ENCODE measurements at regions not wholly inside any gene's neighbourhood (a gene's known extent, or its start where the extent isn't known, plus 50 kb on each side); places are given as distances from the start of the nearest gene placed in this dataset.

GRCh38 chr10:120121768-120122167, 229.2 kb downstream of the SEC23IP start:
- Histone ChIP-seq H4K5ac (ENCODE audit: insufficient read length, low read depth, low read length) (no peak overlapping the region), H3K14ac (ENCODE audit: insufficient read depth, low read length) (no peak overlapping the region), H3K23ac (ENCODE audit: insufficient read length, low read depth, low read length) (no peak overlapping the region), H3K79me2 (ENCODE audit: insufficient read depth, low read length) (no peaks in the 10 kb centered on the region), H3K79me1 (ENCODE audit: insufficient read depth, low read depth, low read length, poor library complexity, severe bottlenecking) (no peaks in the 10 kb centered on the region), H2BK120ac (ENCODE audit: low read depth, low read length, poor library complexity, severe bottlenecking) (no peak overlapping the region), H3K4me2 (ENCODE audit: insufficient read depth, insufficient read length, low read length) (no peak overlapping the region), H2BK20ac (ENCODE audit: low read depth, low read length, poor library complexity, severe bottlenecking) (no peak overlapping the region), H4K8ac (replicated peaks; ENCODE audit: insufficient read length, low read depth, low read length) (no peak overlapping the region), H3K27ac (ENCODE audit: insufficient read length, low read depth, low read length) (no peak overlapping the region), H2BK5ac (ENCODE audit: insufficient read length, low read length) (no peak overlapping the region), H2BK15ac (ENCODE audit: low read depth, low read length) (no peak overlapping the region), H3K23me2 (ENCODE audit: insufficient read length, low read depth, low read length, poor library complexity, severe bottlenecking) (no peaks in the 10 kb centered on the region), H2AFZ (ENCODE audit: low read length) (no peak overlapping the region), H3K27me3 (ENCODE audit: insufficient read depth, low read length) (no peaks in the 10 kb centered on the region), H3K4ac (ENCODE audit: low read depth, low read length) (no peak overlapping the region), H4K20me1 (ENCODE audit: control insufficient read depth, insufficient read depth, insufficient read length) (no peaks in the 10 kb centered on the region), H2BK12ac (ENCODE audit: insufficient read length, low read depth, low read length) (no peak overlapping the region), H3K56ac (ENCODE audit: insufficient read length, low read depth, low read length) (no peak overlapping the region), H2AK5ac (ENCODE audit: insufficient read length, low read length) (no peak overlapping the region), H3T11ph (ENCODE audit: low read length) (no peak overlapping the region), H3K4me1 (ENCODE audit: insufficient read depth, low read length) (no peaks in the 10 kb centered on the region; the same call in 1 of the 2 replicates), H3K18ac (ENCODE audit: insufficient read length, low read depth, low read length) (no peak overlapping the region), H3K9ac (ENCODE audit: extremely low read depth, insufficient read length, low read length) (no peak overlapping the region), H4K91ac (ENCODE audit: insufficient read length, low read depth, low read length) (no peak overlapping the region), H3K9me3 (ENCODE audit: control insufficient read depth, low read depth, low read length) (no peaks in the 10 kb centered on the region)
- no peak for DNase-seq
- H3K4me1 Mint-ChIP-seq, result peaks cover 14 to 20% of the 10 kb centered on the region in 2 experiments
- H3K27me3 Mint-ChIP-seq (ENCODE audit: low read depth), result no peaks in the 10 kb centered on the region
- WGBS (ENCODE audit: extremely low coverage, insufficient read length, low lambda C conversion rate), result no CpG with 5 or more reads among the region's 1 CpG
- peaks cover 0 to 6% of the 10 kb centered on the region in 2 experiments; a peak in 3 of 5 replicates for H3K9me3 Mint-ChIP-seq
- H3K4me3 Mint-ChIP-seq, result no peak overlapping the region
- TF ChIP-seq CTCF (conservative IDR thresholded peaks at IDR 0.05), result peak; percentile 35; the same call in 2 of the 3 replicates
- no peak overlapping the region for H3K27ac Mint-ChIP-seq
- peaks cover 0 to 6% (median 3%) of the 10 kb centered on the region in 3 experiments; a peak in 4 of 7 replicates for H3K36me3 Mint-ChIP-seq (ENCODE audit: insufficient read depth in 1 of 3, low read depth in 3 of 3)

Data from H9 (cell line).